ENCODE measurements at regions not wholly inside any gene's neighbourhood (a gene's known extent, or its start where the extent isn't known, plus 50 kb on each side); places are given as distances from the start of the nearest gene placed in this dataset.

- DNase-seq (ENCODE audit: low read depth, low spot score), result no peak
- ChIA-PET CTCF (interaction anchor here (1.1 kb wide), 1 partner anchor 12 kb away, joined by 3 read pairs; no protein-coding TSS in a partner anchor), POLR2A (no interaction called here)
- TF ChIP-seq, protein P1, sequence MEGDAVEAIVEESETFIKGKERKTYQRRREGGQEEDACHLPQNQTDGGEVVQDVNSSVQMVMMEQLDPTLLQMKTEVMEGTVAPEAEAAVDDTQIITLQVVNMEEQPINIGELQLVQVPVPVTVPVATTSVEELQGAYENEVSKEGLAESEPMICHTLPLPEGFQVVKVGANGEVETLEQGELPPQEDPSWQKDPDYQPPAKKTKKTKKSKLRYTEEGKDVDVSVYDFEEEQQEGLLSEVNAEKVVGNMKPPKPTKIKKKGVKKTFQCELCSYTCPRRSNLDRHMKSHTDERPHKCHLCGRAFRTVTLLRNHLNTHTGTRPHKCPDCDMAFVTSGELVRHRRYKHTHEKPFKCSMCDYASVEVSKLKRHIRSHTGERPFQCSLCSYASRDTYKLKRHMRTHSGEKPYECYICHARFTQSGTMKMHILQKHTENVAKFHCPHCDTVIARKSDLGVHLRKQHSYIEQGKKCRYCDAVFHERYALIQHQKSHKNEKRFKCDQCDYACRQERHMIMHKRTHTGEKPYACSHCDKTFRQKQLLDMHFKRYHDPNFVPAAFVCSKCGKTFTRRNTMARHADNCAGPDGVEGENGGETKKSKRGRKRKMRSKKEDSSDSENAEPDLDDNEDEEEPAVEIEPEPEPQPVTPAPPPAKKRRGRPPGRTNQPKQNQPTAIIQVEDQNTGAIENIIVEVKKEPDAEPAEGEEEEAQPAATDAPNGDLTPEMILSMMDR (IDR thresholded peaks at IDR 0.05; ENCODE audit: insufficient read depth, low read length, missing control alignments), result no peak
- H3K4me3 ChIP-seq (ENCODE audit: low read depth, low read length), result no peak overlapping the region
Measured at GRCh38 chr4:156101571-156101970, 147.9 kb upstream of the CTSO start.

DNA sequence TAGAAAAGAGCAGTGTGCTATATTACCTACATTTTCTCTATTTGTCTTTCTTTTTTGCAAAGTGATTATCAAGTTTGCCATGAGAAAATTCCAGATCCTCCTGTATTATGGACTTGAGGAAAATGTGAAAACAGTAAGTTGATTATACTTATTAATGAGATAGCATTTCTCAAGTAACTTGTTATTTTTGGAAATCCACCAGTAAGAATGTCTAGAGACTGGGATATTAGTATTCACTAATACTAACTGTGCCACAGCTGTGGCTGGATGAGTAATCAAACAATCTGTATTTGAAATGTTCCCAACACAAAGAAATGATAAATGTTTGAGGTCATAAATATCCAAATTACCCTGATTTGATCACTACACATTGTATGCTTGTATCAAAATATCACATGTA, 147.0 kb upstream of the CTSO start:
- no peak overlapping the region for H3K4me3 ChIP-seq (ENCODE audit: low read depth, low read length)
- ChIA-PET POLR2A (no interaction called here), CTCF (no interaction called here)
- TF ChIP-seq, protein P1 (IDR thresholded peaks at IDR 0.05; ENCODE audit: insufficient read depth, low read length, missing control alignments), result no peak
- DNase-seq (ENCODE audit: low read depth, low spot score), result no peak

GRCh38 chr4:156098805-156099204, 145.1 kb upstream of the CTSO start:
- H3K4me3 ChIP-seq (ENCODE audit: low read depth, low read length), result no peak overlapping the region
- TF ChIP-seq, protein P1 (IDR thresholded peaks at IDR 0.05; ENCODE audit: insufficient read depth, low read length, missing control alignments), result no peak
- DNase-seq (ENCODE audit: low read depth, low spot score), result no peak
- POLR2A ChIA-PET, result no interaction called here
- CTCF ChIA-PET, result no interaction called here

DNA sequence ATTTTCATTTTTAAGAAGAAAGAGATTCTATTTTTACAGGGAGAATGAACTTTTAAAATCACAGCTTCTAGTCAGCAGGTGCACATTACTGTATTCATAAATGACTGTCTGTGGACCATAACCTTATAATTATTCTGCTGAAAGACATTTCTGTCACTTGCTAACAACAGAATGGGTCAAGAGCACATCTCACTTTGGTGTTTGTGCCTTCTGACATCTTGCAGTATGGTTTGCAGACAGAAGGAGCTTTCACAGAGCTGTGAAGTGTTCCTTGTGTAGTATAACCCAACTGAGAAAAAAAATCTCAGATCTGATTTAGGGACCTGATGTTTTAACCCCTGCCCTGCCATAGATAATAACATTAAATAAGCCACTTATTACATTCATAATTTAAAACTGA, 131.4 kb upstream of the CTSO start:
- H3K4me3 ChIP-seq (ENCODE audit: low read depth, low read length), result no peak overlapping the region
- ChIA-PET POLR2A (interaction anchor here (0.8 kb wide), 1 partner anchor 131 kb away, joined by 3 read pairs; the partner anchor contains the start of gene CTSO), CTCF (no interaction called here)
- no peak for DNase-seq (ENCODE audit: low read depth, low spot score)
- TF ChIP-seq, protein P1 (IDR thresholded peaks at IDR 0.05; ENCODE audit: insufficient read depth, low read length, missing control alignments), result no peak

DNA sequence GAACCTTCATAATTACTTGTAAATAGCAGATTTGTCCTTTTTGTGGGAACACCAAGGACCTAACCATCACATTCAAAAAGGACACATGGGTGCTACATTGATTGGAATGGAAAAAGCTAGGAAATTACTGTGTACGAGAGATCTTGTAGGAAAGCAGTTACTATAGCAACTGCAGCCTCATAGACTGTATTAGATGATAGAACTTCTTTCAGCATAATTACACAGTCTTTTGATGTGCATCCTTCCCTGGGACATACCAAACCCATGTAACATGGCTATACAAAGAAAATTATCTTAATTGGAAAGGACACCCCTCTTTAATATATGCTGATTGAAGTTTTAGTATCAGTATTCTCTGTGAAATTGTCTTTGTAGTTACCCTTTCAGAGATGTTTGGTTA, 130.7 kb upstream of the CTSO start:
- CTCF ChIA-PET, result no interaction called here
- no peak for DNase-seq (ENCODE audit: low read depth, low spot score)
- POLR2A ChIA-PET, result no interaction called here
- TF ChIP-seq, protein P1 (IDR thresholded peaks at IDR 0.05; ENCODE audit: insufficient read depth, low read length, missing control alignments), result no peak
- no peak overlapping the region for H3K4me3 ChIP-seq (ENCODE audit: low read depth, low read length)

GRCh38 chr4:156073976-156074375, 120.3 kb upstream of the CTSO start:
- no peak overlapping the region for H3K4me3 ChIP-seq (ENCODE audit: low read depth, low read length)
- no peak for DNase-seq (ENCODE audit: low read depth, low spot score)
- POLR2A ChIA-PET, result no interaction called here
- CTCF ChIA-PET, result no interaction called here
- TF ChIP-seq, protein P1 (IDR thresholded peaks at IDR 0.05; ENCODE audit: insufficient read depth, low read length, missing control alignments), result no peak

Measured in AG04449 (cell line).